ENCODE measurements at regions not wholly inside any gene's neighbourhood (a gene's known extent, or its start where the extent isn't known, plus 50 kb on each side); places are given as distances from the start of the nearest gene placed in this dataset.

GRCh38 chr4:30962939-30963338, 242.8 kb downstream of the PCDH7 start:
- no peak for TF ChIP-seq CTCF (conservative IDR thresholded peaks at IDR 0.05)
- Mint-ChIP-seq H3K27me3 (ENCODE audit: low read depth) (no peaks in the 10 kb centered on the region), H3K4me1 (no peaks in the 10 kb centered on the region), H3K36me3 (ENCODE audit: insufficient read depth in 1 of 3, low read depth in 3 of 3) (peaks cover 0 to 4% (median 0%) of the 10 kb centered on the region in 3 experiments; a peak in 1 of 7 replicates), H3K27ac (no peak overlapping the region), H3K9me3 (no peaks in the 10 kb centered on the region), H3K4me3 (no peak overlapping the region)
- no peak for DNase-seq
- no peaks in the 10 kb centered on the region for H3K79me2 ChIP-seq (ENCODE audit: insufficient read depth, low read length)
- no peak overlapping the region for H3K18ac ChIP-seq (ENCODE audit: insufficient read length, low read depth, low read length)
- H3K23me2 ChIP-seq (ENCODE audit: insufficient read length, low read depth, low read length, poor library complexity, severe bottlenecking) = no peaks in the 10 kb centered on the region
- H3K9me3 ChIP-seq (ENCODE audit: control insufficient read depth, low read depth, low read length) = no peaks in the 10 kb centered on the region
- no peak overlapping the region for H3T11ph ChIP-seq (ENCODE audit: low read length)
- H4K5ac ChIP-seq (ENCODE audit: insufficient read length, low read depth, low read length) = no peak overlapping the region
- no peak overlapping the region for H2AFZ ChIP-seq (ENCODE audit: low read length)
- no peak overlapping the region for H3K9ac ChIP-seq (ENCODE audit: extremely low read depth, insufficient read length, low read length)
- no peaks in the 10 kb centered on the region for H3K4me1 ChIP-seq (ENCODE audit: insufficient read depth, low read length)
- no peak overlapping the region for H3K4ac ChIP-seq (ENCODE audit: low read depth, low read length)
- no peak overlapping the region for H4K91ac ChIP-seq (ENCODE audit: insufficient read length, low read depth, low read length)
- no peak overlapping the region for H2AK5ac ChIP-seq (ENCODE audit: insufficient read length, low read length)
- H3K23ac ChIP-seq (ENCODE audit: insufficient read length, low read depth, low read length) = no peak overlapping the region
- H3K27me3 ChIP-seq (ENCODE audit: insufficient read depth, low read length) = no peaks in the 10 kb centered on the region
- H3K14ac ChIP-seq (ENCODE audit: insufficient read depth, low read length) = no peak overlapping the region
- H3K27ac ChIP-seq (ENCODE audit: insufficient read length, low read depth, low read length) = no peak overlapping the region
- no peak overlapping the region for H2BK15ac ChIP-seq (ENCODE audit: low read depth, low read length)
- no peak overlapping the region for H2BK120ac ChIP-seq (ENCODE audit: low read depth, low read length, poor library complexity, severe bottlenecking)
- H3K56ac ChIP-seq (ENCODE audit: insufficient read length, low read depth, low read length) = no peak overlapping the region
- H4K20me1 ChIP-seq (ENCODE audit: control insufficient read depth, insufficient read depth, insufficient read length) = no peaks in the 10 kb centered on the region
- no peak overlapping the region for H4K8ac ChIP-seq (replicated peaks; ENCODE audit: insufficient read length, low read depth, low read length)
- no peak overlapping the region for H2BK12ac ChIP-seq (ENCODE audit: insufficient read length, low read depth, low read length)
- no peaks in the 10 kb centered on the region for H3K79me1 ChIP-seq (ENCODE audit: insufficient read depth, low read depth, low read length, poor library complexity, severe bottlenecking)
- H2BK5ac ChIP-seq (ENCODE audit: insufficient read length, low read length) = no peak overlapping the region
- no peak overlapping the region for H3K4me2 ChIP-seq (ENCODE audit: insufficient read depth, insufficient read length, low read length)
- no peak overlapping the region for H2BK20ac ChIP-seq (ENCODE audit: low read depth, low read length, poor library complexity, severe bottlenecking)

Data from H9 (cell line).